GM13976 (cell line): ENCODE measurements at regions not wholly inside any gene's neighbourhood (a gene's known extent, or its start where the extent isn't known, plus 50 kb on each side); places are given as distances from the start of the nearest gene placed in this dataset.

Source experiments
- DNase-seq: peaks from one replicate; pipeline ENCODE4 v3.0.0; 2012; ENCODE audit warnings: low spot score
- in situ Hi-C: fragments of 300-500 bp; cut with MboI; formaldehyde crosslinking; loops from one replicate; pipeline ENCODE4 v1.12.0; 2022; ENCODE audit warnings: low sequenced_read_pairs, mixed read lengths, inconsistent platforms; ENCODE audit not compliant: unreplicated experiment
- TF ChIP-seq, protein P1 (sequence below): IDR thresholded peaks from 2 replicates; pipeline ENCODE4 v1.5.1; 2012; ENCODE audit warnings: borderline replicate concordance, mild to moderate bottlenecking; ENCODE audit not compliant: insufficient read depth; ENCODE audit errors: extremely low read depth, missing control alignments, control extremely low read depth

DNA sequence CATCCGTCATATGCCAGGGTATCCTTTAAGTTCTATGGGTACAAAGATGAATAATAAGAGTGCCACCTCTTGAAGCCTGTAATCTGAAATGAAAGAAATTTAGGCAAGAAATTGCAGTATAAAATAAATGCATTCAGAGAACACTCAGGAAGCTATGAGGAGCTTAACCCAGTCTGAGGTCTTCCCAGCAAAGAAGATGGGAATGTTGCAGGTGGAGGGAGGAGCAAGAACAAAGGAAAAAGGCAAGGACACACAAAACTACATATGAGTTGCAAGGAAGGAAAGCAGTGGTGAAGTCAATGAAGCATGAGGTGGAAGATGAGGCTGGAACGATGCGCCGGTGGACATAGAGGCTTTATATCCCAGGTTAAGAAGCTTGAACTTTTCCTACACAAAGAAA, 67.0 kb upstream of the DST start:
- in situ Hi-C loops = loop anchor here (10.0 kb wide), 1 partner anchor 135 kb away; no protein-coding TSS in a partner anchor
- TF ChIP-seq, protein P1, sequence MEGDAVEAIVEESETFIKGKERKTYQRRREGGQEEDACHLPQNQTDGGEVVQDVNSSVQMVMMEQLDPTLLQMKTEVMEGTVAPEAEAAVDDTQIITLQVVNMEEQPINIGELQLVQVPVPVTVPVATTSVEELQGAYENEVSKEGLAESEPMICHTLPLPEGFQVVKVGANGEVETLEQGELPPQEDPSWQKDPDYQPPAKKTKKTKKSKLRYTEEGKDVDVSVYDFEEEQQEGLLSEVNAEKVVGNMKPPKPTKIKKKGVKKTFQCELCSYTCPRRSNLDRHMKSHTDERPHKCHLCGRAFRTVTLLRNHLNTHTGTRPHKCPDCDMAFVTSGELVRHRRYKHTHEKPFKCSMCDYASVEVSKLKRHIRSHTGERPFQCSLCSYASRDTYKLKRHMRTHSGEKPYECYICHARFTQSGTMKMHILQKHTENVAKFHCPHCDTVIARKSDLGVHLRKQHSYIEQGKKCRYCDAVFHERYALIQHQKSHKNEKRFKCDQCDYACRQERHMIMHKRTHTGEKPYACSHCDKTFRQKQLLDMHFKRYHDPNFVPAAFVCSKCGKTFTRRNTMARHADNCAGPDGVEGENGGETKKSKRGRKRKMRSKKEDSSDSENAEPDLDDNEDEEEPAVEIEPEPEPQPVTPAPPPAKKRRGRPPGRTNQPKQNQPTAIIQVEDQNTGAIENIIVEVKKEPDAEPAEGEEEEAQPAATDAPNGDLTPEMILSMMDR = no peak
- DNase-seq = no peak

DNA sequence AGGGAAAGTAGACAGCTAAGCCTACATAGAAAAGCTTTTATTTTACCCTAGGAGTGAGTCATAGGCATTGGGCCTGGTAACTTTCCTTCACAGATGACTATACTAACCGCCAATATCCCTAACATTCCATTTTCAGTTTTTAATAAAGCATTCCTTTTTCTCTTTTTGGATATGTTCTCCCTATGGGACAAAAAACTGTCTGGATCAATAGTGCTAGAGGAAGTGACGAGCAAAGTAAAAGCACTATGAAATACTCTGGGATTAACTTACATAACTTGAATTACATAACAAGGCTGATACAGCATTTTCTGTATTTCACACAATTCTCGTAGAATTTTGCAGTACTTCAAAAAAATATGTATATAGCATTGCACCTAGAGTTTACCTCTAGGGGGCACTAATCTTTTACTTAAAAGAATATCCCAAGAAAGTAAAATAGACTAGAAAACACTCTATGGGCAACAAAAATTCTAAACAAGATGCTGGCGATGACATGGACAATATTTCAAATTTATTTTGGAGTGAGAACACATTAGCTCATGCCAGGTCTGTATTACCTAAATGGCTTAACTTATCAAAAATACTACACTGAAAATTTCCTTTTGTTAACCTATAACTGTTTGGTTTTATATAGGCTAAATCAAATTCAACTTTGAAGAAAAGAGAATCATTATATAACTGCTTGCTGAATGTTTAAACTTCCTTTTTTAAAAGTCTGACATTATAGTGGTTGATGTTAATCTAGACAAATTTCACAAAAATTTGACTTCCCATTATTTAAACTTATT, 66.3 kb upstream of the DST start:
- in situ Hi-C loops = no loop called here
- DNase-seq = peak; percentile 52
- TF ChIP-seq, protein P1 = peak; percentile 36

DNA sequence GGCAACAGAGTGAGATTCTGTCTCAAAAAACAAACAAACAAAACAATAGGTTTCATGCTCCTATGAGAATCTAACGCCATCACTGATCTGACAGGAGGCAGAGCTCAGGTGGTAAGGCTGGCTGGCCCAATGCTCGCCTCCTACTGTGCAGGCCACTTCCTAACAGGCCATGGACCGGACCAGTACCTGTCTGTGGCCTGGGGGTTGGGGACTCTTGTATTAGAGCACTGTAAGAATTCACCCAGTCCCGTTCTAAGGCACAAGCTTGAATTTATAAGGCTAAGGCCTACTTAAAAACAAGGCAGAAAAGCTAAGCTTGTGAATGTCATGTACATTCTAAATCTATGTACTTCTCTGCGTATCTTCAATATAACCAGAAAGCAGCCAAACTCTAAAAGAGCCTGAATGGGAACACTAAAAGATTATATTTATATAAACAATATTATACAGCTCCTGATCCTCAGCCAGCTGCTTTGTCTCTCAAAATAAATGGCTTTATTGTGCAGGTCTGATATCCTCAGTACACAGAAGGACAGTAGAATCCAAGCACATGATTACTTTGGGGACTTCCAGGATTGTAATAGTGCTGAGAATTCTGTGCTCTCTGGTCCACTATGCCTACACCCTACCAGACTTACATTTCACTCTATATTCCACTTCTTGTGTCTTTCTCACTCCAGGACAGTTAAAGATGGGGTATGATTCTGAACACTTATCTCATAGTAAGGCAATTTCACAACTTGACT, 64.5 kb upstream of the DST start:
- DNase-seq = no peak
- in situ Hi-C loops = no loop called here
- TF ChIP-seq, protein P1 = no peak

DNA sequence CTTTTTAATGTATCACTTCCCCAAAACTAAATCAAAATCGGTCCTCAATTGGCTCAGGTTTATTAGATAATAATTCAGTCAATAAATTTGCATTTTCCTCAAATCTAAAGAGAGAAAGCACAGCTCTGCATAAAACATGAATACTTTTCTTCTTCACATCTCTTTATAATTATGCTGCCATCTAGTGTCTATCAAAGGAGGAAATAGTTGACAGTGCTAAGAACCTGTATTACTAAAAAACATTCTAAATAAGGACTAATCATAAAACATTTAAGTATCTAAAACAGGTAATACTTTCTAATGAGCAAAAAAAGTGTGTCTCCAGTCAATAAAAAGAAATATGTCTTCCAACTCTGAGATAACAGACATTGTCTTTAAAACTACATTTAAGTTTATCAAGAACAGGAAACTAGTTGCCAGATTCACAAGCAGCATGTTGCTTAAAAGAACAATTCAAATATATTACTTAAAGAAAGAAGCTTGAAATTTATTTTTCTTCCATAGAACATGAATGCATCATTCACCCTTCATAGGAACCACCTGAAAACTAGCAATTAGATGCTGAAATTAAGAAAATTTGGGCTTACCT, 56.5 kb upstream of the DST start:
- in situ Hi-C loops = no loop called here
- TF ChIP-seq, protein P1 = peak; percentile 41
- peak; percentile 32 for DNase-seq

DNA sequence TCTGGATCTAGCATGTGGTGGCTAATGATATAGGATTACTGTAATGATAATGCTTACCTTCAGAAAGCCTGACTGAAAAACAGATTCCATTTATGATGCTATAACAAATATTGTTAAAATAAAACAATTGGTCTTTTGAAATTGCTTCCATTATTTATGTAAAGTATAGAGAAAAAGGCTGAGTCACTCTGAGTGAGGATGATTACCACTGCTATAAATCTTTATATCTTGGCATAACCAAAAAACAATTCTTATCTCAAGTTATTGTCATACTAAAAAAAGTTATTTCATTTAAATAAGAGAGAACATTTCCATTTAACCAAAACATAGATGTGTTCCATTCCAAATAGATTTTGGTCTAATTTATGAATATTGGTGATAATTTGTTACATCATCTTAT, 53.0 kb upstream of the DST start:
- no peak for DNase-seq
- in situ Hi-C loops = no loop called here
- TF ChIP-seq, protein P1 = no peak

DNA sequence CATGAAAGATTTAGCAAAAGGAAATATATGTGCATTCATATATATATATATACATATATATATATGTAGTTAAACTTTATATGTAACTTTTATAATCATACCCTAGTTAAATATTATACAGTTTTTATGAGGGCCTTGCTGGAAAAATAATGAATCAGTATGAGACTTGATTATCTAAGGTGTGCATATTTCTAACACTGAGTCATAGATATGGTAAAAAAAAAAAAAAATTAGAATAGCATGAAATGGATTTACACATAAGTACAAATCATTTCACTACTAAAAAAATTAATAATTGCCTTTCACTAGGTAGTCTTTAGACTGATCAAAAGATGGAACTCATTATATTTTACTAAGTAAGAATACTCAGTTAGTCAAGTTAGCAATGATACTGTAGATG, 51.3 kb upstream of the DST start:
- TF ChIP-seq, protein P1 = no peak
- in situ Hi-C loops = no loop called here
- DNase-seq = no peak
